IgD-negative memory B cell (primary cell): ENCODE measurements at regions not wholly inside any gene's neighbourhood (a gene's known extent, or its start where the extent isn't known, plus 50 kb on each side); places are given as distances from the start of the nearest gene placed in this dataset.
A peak's percentile ranks its signal among the peaks of the same experiment; 100 is the strongest.

Experiments
- H3K27ac Mint-ChIP-seq, 3 donors: one replicate each; pipeline ENCODE4 v1.8.0; 2020 to 2022; ENCODE audit warnings: mild to moderate bottlenecking in 3 of 3, mixed read lengths in 3 of 3, moderate library complexity in 1 of 3
- H3K27me3 Mint-ChIP-seq: one replicate; pipeline ENCODE4 v1.8.0; 2021; ENCODE audit warnings: mixed read lengths
- H3K36me3 Mint-ChIP-seq: one replicate; pipeline ENCODE4 v1.8.0; 2020; ENCODE audit warnings: mild to moderate bottlenecking, mixed read lengths
- H3K4me1 Mint-ChIP-seq, 3 donors: one replicate each; pipeline ENCODE4 v1.8.0; 2020 to 2022; ENCODE audit warnings: mixed read lengths in 3 of 3, mild to moderate bottlenecking in 1 of 3
- H3K4me3 Mint-ChIP-seq, 4 donors: one replicate each; pipeline ENCODE4 v1.8.0; 2020 to 2022; ENCODE audit warnings: mild to moderate bottlenecking in 4 of 4, mixed read lengths in 4 of 4, moderate library complexity in 3 of 4
- H3K9me3 Mint-ChIP-seq, 3 donors: one replicate each; pipeline ENCODE4 v1.8.0; 2020 to 2021; ENCODE audit warnings: mixed read lengths in 3 of 3, mild to moderate bottlenecking in 1 of 3

DNA sequence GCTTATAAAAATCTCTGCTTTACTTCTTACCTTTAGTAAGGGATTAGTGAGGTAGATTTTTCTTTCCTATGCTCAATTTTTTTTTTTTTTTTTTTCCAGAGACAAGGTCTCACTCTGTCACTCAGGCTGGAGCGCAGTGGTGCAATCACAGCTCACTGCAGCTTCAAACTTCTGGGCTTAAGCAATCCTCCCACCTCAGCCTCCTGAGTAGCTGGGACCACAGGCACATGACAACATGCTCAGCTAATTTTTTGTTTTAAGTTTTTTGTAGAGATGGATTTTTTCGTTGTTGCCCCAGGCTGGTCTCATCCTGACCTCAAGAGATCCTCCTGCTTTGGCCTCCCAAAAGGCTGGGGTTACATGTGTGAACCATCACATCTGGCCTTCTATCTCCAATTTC, 58.9 kb upstream of the RREB1 start:
- peaks cover 2% of the 10 kb centered on the region for H3K27me3 Mint-ChIP-seq
- peak overlapping the region in 1 of 4 donors; percentile 63 for H3K4me3 Mint-ChIP-seq

DNA sequence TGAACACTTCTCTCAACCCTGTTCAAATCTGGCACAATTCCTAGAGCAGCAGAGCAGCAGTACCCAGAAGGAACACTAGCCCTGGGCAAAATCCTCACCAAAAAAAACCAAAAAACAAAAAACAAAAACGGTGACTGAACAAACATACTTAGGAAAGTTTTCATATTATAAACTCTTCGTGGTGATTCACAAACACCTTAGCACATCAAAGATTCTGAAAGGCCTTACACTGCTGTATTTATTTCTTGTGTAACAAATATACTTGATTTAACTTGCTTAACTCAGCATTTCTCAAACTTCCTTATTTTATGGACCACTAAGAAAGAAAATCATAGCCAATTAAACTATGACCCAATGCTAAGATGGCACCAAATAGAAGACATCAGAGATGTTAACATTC, 57.8 kb upstream of the RREB1 start:
- Mint-ChIP-seq H3K4me3 (peak overlapping the region in 3 of 4 donors; percentile 7 to 96 (median 9)), H3K27ac (peak overlapping the region in 1 of 3 donors; percentile 22), H3K9me3 (no peaks in the 10 kb centered on the region), H3K36me3 (no peaks in the 10 kb centered on the region), H3K27me3 (peaks cover 2% of the 10 kb centered on the region), H3K4me1 (peaks cover 12 to 17% (median 14%) of the 10 kb centered on the region in 3 donors)

More for the DNA sequence above, 58.9 kb upstream of the RREB1 start:
- H3K4me1 Mint-ChIP-seq: peaks cover 12 to 17% (median 14%) of the 10 kb centered on the region in 3 donors
- no peak overlapping the region for H3K27ac Mint-ChIP-seq
- no peaks in the 10 kb centered on the region for H3K9me3 Mint-ChIP-seq
- no peaks in the 10 kb centered on the region for H3K36me3 Mint-ChIP-seq

DNA sequence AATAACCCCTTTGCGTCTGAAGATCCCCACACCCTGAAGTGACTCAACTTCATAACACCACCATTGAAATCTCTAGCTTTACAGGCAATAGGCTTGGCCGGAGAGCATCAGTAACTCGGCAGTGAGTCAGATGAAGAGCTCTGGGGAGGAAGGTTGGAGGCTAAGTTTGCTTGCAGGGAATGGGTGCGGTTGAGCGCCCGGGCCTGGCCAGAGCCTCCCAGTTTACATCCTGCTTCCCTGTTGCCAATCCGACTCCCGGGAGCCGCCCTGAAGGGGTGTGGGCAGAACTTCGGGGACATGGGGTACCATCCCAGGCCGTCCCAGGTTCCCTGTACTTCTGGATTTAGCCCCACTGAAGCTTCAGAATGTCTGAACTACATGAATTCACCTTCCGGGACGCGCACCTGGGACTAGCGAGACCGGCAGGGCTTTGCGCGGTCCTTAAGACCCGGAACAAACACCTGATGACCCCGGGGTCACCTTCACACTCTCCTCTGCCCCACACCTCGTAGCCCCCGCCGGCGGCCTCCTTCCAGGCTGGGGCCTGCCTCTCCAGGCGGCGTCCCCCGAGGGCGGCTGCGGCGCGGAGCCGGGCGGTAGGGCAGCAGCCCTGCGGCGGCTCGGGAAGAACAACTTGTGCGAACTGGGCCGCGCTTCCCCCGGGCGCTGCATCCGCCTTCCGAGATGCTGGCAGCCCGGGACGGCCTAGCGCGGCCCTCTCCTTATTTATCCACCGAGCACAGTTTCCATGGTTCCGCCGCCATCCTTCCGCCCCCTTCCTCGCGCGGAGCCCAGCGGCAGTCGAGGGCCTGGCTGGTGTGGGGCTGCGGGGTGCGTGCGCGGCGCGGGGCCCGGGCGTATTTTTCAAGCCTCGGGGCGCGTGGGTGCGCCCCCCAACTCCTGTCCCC, 56.6 kb upstream of the RREB1 start:
- Mint-ChIP-seq H3K27me3 (peaks cover 2% of the 10 kb centered on the region), H3K4me1 (peaks cover 12 to 18% (median 14%) of the 10 kb centered on the region in 3 donors), H3K9me3 (no peaks in the 10 kb centered on the region), H3K4me3 (peak overlapping the region; percentile 75 to 96 (median 83)), H3K36me3 (no peaks in the 10 kb centered on the region), H3K27ac (peak overlapping the region in 2 of 3 donors; percentile 50 to 53)

DNA sequence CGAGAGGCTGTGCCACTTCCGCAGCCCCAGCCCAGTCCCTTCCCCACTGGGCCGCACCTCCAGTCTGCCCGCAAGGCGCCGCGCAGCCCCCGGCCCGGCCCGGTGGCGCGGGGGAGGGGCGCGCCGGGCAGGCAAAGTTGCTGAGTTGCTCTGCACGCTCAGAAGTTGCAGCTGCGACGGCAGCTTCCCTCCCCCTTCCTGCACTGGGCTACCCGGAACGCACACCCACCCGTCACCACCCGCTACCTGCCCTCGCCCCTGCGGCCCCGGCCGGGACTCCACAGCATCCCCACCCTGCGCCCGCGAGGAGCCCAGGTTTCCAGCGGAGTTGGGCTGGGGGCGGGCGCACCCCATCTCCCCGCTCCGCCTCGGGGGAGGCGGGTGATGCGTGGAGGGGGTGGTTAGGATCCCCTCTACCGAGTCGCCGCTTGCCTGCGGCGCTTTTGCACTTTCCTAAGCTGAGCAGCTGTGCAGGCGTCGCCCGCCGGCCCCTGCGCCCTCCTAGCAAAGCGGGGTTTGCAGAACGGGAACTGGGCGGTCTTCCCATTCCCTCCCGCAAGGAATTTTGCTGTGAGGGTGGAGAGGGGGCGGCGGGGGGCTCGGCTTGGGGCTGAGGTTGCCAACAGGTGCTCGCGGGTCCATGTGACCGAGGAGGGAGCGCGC, 55.9 kb upstream of the RREB1 start:
- Mint-ChIP-seq H3K4me1 (peaks cover 12 to 25% (median 13%) of the 10 kb centered on the region in 3 donors), H3K27ac (peak overlapping the region in 1 of 3 donors; percentile 50), H3K27me3 (peaks cover 3% of the 10 kb centered on the region), H3K4me3 (peak overlapping the region; percentile 74 to 96 (median 78)), H3K9me3 (no peaks in the 10 kb centered on the region), H3K36me3 (no peaks in the 10 kb centered on the region)

DNA sequence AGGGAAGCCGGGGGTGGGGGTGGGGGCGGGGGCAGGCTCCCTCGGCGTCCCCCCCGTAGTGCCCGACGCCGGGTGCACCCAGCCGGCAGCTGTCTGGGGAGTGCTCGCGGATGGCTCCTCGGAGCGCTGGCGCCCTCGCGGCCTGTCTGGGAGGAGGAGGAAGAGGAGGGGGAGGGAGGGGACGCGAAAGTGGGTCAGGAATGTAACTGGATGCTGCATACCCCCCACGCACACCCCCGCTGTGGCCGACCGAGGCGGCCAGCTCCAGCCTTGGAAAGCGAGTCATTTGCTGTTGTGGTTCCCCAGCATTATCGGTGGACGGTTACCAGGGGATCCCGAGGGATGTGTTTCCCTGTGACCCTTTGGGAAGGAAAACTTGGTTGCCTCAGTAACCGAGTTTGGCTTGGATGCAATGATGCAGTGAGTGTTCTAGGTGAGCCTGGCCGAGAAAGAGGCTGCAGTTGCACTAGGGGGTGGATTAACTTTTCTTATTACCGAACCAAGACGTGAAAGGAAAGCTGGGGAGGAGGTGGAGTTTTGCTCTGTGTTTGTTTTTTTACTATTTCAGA, 55.2 kb upstream of the RREB1 start:
- no peaks in the 10 kb centered on the region for H3K36me3 Mint-ChIP-seq
- peak overlapping the region in 2 of 3 donors; percentile 63 to 69 for H3K27ac Mint-ChIP-seq
- H3K27me3 Mint-ChIP-seq: peaks cover 3% of the 10 kb centered on the region
- H3K9me3 Mint-ChIP-seq: no peaks in the 10 kb centered on the region
- H3K4me3 Mint-ChIP-seq: peak overlapping the region; percentile 68 to 96 (median 88)
- H3K4me1 Mint-ChIP-seq: peaks cover 9 to 27% (median 15%) of the 10 kb centered on the region in 3 donors

DNA sequence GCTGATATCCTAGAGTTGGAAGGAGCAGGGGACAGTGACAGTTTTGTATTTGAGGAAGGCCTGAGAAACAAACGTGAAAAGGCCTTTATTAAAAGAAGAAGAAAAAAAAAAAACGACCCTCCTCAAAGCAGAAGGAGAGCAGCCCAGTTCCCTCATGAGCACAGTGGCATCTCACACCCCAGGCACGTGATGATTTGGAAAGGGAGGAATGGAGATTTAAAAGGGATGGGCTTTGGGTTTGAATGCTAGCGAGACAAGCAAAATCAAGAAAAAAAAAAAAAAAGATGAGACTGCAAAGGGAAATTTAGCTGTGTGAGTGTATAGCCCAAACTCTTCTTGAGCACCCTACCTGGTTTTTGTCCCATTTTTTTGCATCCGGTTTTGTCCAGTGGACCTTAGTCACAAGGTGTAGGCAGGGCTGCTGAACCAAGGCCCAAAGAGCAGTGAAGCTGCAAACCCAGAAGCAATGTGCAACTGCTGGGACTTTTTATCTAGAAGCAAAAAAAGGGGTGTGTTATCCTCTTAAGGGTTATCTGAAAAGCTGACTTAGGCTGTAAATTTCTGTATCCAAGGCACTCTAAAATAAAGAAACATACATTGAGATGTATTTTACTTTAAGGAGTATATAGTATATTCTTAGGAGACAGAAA, 54.5 kb upstream of the RREB1 start:
- Mint-ChIP-seq H3K27ac (peak overlapping the region; percentile 41 to 69 (median 63)), H3K36me3 (no peaks in the 10 kb centered on the region), H3K9me3 (no peaks in the 10 kb centered on the region), H3K27me3 (peaks cover 3% of the 10 kb centered on the region), H3K4me3 (peak overlapping the region; percentile 68 to 96 (median 88)), H3K4me1 (peaks cover 9 to 27% (median 15%) of the 10 kb centered on the region in 3 donors)
